GM19467 (cell line): ENCODE measurements at regions not wholly inside any gene's neighbourhood (a gene's known extent, or its start where the extent isn't known, plus 50 kb on each side); places are given as distances from the start of the nearest gene placed in this dataset.
"Not testable (repeated sequence)": the region's sequence is repeated elsewhere in the genome, so short reads cannot be mapped to it uniquely, and the experiment has no call there.

Source experiments
- ATAC-seq: cut with Tn5 transposase; IDR thresholded peaks from one replicate; pipeline ENCODE4 v1.9.1; 2021; ENCODE audit warnings: mild to moderate bottlenecking, moderate library complexity; ENCODE audit not compliant: unreplicated experiment

DNA sequence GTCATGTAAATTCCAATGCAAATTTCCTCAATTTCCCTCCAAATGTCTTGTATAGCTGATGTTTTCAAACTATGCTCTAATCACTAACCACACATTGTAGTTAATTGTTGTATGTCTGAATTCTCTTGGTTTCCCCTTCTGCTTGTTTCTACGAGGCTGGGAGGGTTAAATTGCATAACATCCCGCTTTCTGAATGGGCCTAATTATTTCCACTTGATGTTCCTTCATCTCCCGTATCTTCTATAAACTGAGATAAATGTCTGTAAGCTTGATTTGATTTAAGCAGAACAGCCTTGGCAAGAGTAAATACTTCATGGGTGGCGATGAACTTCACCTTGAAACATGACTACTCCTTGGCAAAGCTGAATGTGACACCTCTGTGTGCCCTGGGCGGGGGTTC lies 72.2 kb downstream of the SERINC2 start:
- no peak for ATAC-seq

DNA sequence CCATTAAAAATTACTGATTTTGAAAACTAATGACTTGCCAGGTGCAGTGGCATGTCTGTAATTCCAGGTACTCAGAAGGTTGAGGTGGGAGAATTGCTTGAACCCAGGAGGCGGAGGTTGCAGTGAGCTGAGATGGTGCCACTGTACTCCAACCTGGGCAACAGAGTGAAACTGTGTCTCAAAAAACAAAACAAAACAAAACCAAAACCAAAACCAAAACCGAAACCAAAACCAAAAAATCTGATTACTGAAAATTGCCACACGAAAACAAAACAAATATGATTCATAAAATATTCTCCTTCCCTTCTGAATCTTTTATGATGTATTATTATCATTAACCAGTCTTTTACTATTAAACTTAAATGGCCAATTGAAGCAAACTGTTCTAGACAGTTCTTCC lies 74.1 kb downstream of the SERINC2 start:
- no peak for ATAC-seq

DNA sequence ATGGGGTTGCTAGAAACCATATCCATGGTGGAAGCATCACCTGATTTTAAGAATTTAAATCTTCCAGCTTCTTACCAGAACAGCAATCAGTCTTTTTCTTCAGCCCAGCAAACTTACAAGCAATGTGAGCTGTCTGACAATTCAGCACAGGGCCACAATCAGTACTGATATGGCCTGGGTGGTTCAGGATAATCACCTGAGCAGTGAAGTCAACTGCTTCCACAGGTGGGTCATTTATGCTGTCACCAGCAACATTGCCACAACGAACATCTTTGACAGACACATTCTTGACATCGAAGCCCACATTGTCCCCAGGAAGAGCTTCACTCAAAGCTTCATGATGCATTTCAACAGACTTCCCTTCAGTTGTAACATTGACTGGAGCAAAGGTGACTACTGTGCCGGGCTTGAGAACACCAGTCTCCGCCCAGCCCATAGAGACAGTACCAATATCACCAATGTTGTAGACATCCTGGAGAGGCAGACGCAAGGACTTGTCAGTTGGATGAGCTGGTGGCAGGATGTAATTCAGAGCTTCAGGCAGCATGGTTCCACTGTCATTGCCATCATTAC lies 74.8 kb downstream of the SERINC2 start:
- ATAC-seq: no peak

- no peak for ATAC-seq
Measured at GRCh38 chr1:31488528-31488927, 75.5 kb downstream of the SERINC2 start.

GRCh38 chr1:31489575-31489974 lies 76.6 kb downstream of the SERINC2 start:
- ATAC-seq: not testable (repeated sequence)

DNA sequence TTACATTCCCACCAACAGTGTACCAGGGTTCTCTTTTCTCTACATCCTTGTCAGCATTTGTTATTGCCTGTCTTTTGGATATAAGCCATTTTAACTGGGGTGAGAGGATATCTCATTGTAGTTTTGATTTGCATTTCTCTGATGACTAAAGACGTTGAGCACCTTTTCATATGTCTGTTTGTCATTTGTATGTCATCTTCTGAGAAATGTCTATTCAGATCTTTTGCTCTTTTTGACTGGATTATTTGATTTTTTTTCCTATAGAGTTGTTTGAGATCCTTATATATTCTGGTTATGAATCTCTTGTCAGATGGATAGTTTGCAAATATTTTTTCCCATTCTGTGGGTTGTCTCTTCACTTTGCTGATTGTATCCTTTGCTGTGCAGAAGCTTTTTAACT lies 77.6 kb downstream of the SERINC2 start:
- ATAC-seq: not testable (repeated sequence)

DNA sequence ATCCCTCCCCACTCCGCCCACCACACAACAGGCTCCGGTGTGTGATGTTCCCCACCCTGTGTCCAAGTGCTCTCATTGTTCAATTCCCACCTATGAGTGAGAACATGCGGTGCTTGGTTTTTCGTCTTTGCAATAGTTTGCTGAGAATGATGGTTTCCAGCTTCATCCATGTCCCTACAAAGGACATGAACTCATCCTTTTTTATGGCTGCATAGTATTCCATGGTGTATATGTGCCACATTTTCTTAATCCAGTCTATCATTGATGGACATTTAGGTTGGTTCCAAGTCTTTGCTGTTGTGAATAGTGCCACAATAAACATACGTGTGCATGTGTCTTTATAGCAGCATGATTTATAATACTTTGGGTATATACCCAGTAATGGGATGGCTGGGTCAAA lies 81.0 kb upstream of the TINAGL1 start:
- ATAC-seq: not testable (repeated sequence)

DNA sequence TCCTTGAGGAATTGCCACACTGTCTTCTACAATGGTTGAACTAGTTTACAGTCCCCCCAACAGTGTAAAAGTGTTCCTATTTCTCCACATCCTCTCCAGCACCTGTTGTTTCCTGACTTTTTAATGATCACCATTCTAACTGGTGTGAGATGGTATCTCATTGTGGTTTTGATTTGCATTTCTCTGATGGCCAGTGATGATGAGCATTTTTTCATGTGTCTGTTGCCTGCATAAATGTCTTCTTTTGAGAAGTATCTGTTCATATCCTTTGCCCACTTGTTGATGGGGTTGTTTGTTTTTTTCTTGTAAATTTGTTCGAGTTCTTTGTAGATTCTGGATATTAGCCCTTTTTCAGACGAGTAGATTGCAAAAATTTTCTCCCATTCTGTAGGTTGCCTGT lies 80.5 kb upstream of the TINAGL1 start:
- not testable (repeated sequence) for ATAC-seq

- ATAC-seq: no peak
Measured at GRCh38 chr1:31497601-31498000, 78.7 kb upstream of the TINAGL1 start.

DNA sequence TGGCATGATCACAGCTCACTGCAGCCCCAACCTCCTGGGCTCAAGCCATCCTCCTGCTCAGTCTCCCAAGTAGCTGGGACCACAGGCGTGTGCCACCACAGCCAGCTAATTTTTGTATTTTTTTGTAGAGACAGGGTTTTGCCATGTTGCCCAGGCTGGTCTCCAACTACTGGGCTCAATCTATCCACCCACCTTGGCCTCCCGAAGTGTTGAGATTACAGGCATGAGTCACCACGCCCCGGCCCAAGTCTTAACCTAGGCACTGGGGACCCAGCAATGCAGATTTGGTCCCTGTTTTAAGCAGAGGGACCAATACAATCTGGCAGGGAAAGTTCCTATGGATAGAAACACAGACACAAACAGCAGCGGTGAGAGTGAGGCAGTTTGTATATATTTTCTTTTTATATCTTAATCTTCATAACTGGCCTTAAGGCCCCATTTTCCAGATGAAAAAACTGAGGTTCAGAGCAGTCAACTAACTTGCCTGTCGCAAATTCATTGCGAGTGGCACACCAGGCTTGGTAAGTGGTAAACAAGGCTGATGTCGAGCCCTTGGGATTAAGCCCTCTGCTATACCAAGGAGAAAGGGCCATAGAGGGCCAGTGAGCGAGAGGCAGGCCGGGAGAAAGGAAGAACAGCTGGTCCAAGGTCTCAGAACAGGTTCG lies 77.8 kb upstream of the TINAGL1 start:
- no peak for ATAC-seq

- ATAC-seq: no peak
Measured at GRCh38 chr1:31501505-31501904, 74.8 kb upstream of the TINAGL1 start.

GRCh38 chr1:31502253-31502652 lies 74.1 kb upstream of the TINAGL1 start:
- no peak for ATAC-seq

- no peak for ATAC-seq
Measured at GRCh38 chr1:31502926-31503511, 73.3 kb upstream of the TINAGL1 start.

DNA sequence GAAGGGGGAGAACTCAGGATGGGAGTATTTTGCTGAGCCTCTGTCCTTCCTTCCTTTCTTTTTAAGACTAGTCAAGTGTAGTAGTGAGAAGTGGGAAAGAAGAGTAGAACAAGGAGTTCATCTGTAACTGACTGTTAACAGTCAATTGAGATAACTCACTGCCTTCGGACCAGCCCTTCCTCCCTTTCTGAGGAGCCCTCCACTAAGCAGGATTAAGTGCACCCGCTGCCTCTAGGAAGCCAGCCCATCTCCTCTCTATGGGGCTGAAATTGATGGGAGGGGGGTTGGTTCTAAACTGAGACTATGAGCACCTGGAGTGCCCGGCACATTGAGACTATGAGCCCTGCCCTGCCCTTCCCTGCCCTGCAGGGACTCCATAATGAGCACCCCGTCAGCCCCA lies 72.7 kb upstream of the TINAGL1 start:
- ATAC-seq: no peak

GRCh38 chr1:31504001-31504400 lies 72.3 kb upstream of the TINAGL1 start:
- ATAC-seq: no peak

- peak; percentile 68 for ATAC-seq
Measured at GRCh38 chr1:31505911-31506497, 70.3 kb upstream of the TINAGL1 start.

GRCh38 chr1:31507221-31507620 lies 69.1 kb upstream of the TINAGL1 start:
- no peak for ATAC-seq

GRCh38 chr1:31507676-31508530 lies 68.4 kb upstream of the TINAGL1 start:
- no peak for ATAC-seq

- ATAC-seq: peak; percentile 40
Measured at GRCh38 chr1:31509124-31510072, 66.9 kb upstream of the TINAGL1 start.

- ATAC-seq: no peak
Measured at GRCh38 chr1:31510304-31510703, 66.0 kb upstream of the TINAGL1 start.
